GM21737 (cell line): ENCODE measurements at regions not wholly inside any gene's neighbourhood (a gene's known extent, or its start where the extent isn't known, plus 50 kb on each side); places are given as distances from the start of the nearest gene placed in this dataset.

Source experiments
- ATAC-seq: cut with Tn5 transposase; IDR thresholded peaks from one replicate; pipeline ENCODE4 v1.9.1; 2021; ENCODE audit warnings: mild to moderate bottlenecking, moderate library complexity; ENCODE audit not compliant: unreplicated experiment

- ATAC-seq = no peak
Measured at GRCh38 chr10:113409175-113409574, 143.7 kb upstream of the HABP2 start.

- no peak for ATAC-seq
Measured at GRCh38 chr10:113410618-113411017, 142.2 kb upstream of the HABP2 start.

GRCh38 chr10:113411456-113411855 lies 141.4 kb upstream of the HABP2 start:
- no peak for ATAC-seq

GRCh38 chr10:113412161-113412560 lies 140.7 kb upstream of the HABP2 start:
- ATAC-seq = no peak

- ATAC-seq = no peak
Measured at GRCh38 chr10:113414543-113414942, 138.3 kb upstream of the HABP2 start.

- no peak for ATAC-seq
Measured at GRCh38 chr10:113415246-113415645, 137.6 kb upstream of the HABP2 start.

- ATAC-seq = no peak
Measured at GRCh38 chr10:113420057-113420732, 132.7 kb upstream of the HABP2 start.

- ATAC-seq = no peak
Measured at GRCh38 chr10:113420733-113421675, 131.8 kb upstream of the HABP2 start.

GRCh38 chr10:113422371-113422770 lies 130.5 kb upstream of the HABP2 start:
- ATAC-seq = no peak

GRCh38 chr10:113423981-113424721 lies 128.7 kb upstream of the HABP2 start:
- no peak for ATAC-seq

GRCh38 chr10:113425008-113425407 lies 127.8 kb upstream of the HABP2 start:
- ATAC-seq = no peak

- no peak for ATAC-seq
Measured at GRCh38 chr10:113425541-113425951, 127.3 kb upstream of the HABP2 start.

GRCh38 chr10:113426181-113426877 lies 126.5 kb upstream of the HABP2 start:
- no peak for ATAC-seq

- ATAC-seq = no peak
Measured at GRCh38 chr10:113427236-113427735, 125.6 kb upstream of the HABP2 start.

GRCh38 chr10:113427811-113428558 lies 124.9 kb upstream of the HABP2 start:
- ATAC-seq = no peak

GRCh38 chr10:113430634-113431397 lies 122.0 kb upstream of the HABP2 start:
- no peak for ATAC-seq

- ATAC-seq = no peak
Measured at GRCh38 chr10:113431398-113432160, 121.3 kb upstream of the HABP2 start.

- ATAC-seq = no peak
Measured at GRCh38 chr10:113433711-113434110, 119.1 kb upstream of the HABP2 start.
